Thyroid gland (tissue), 4 donors: ENCODE measurements at regions not wholly inside any gene's neighbourhood (a gene's known extent, or its start where the extent isn't known, plus 50 kb on each side); places are given as distances from the start of the nearest gene placed in this dataset.
"Not testable (repeated sequence)": the region's sequence is repeated elsewhere in the genome, so short reads cannot be mapped to it uniquely, and the experiment has no call there.

Experiments used
- DNase-seq, 2 donors: peaks; one replicate each; pipeline ENCODE4 v3.0.0-alpha.2; 2019
- H3K27ac ChIP-seq, 3 donors: fragments of 200-600 bp; sonication (generic); 1 replicate in 2 of 3; 2 replicates in 1 of 3; pipeline ENCODE4 v1.5.1; 2016 to 2019; ENCODE audit warnings: mild to moderate bottlenecking in 1 of 3, moderate library complexity in 1 of 3
- H3K27me3 ChIP-seq: fragments of 200-600 bp; sonication (generic); one replicate; pipeline ENCODE4 v1.5.1; 2019
- H3K36me3 ChIP-seq, 2 donors: fragments of 200-600 bp; sonication (generic); one replicate each; pipeline ENCODE4 v1.5.1; 2016 to 2019
- H3K4me1 ChIP-seq, 2 donors: fragments of 200-600 bp; sonication (generic); one replicate each; pipeline ENCODE4 v1.5.1; 2017 to 2019
- H3K4me3 ChIP-seq, 3 donors: fragments of 200-600 bp; sonication (generic); replicated peaks in 1 of 3; 1 replicate in 2 of 3; 2 replicates in 1 of 3; pipeline ENCODE4 v1.5.1; 2016; ENCODE audit warnings: mild to moderate bottlenecking in 1 of 3
- H3K9me3 ChIP-seq: fragments of 200-600 bp; sonication (generic); one replicate; pipeline ENCODE4 v1.5.1; 2017
- CTCF ChIP-seq, 6 experiments: fragments of 200-600 bp in 3 of 6; fragments of 450-650 bp in 3 of 6; sonication (generic) in 3 of 6; IDR thresholded peaks; one replicate each; pipeline ENCODE4 v1.5.1; 2016 to 2019; ENCODE audit warnings: antibody characterized with exemption in 6 of 6, mild to moderate bottlenecking in 2 of 6, inconsistent platforms in 1 of 6, moderate library complexity in 1 of 6
- POLR2A ChIP-seq, 2 donors: fragments of 450-650 bp; IDR thresholded peaks; one replicate each; pipeline ENCODE4 v1.6.1; 2017; ENCODE audit warnings: antibody characterized with exemption in 2 of 2, mild to moderate bottlenecking in 2 of 2, moderate library complexity in 1 of 2
- WGBS, 2 donors: methylation state at CpG; one replicate each; pipeline ENCODE4 v1.1.5; 2017; 5-methylcytosine and 5-hydroxymethylcytosine counted together
- intact Hi-C: fragments of 100-400 bp; cut with DNase I; formaldehyde crosslinking; loops from one replicate; pipeline ENCODE4 v1.15.1; 2023

GRCh38 chr10:109735776-109736175 is 187.5 kb downstream of the XPNPEP1 start:
- H3K4me3 ChIP-seq: no peak overlapping the region
- no peaks in the 10 kb centered on the region for H3K4me1 ChIP-seq
- WGBS, 2 donors: 81 to 84% methylated on average over 4 of the region's 4 CpGs
- intact Hi-C loops: no loop called here
- H3K9me3 ChIP-seq: no peaks in the 10 kb centered on the region
- TF ChIP-seq POLR2A (IDR thresholded peaks at IDR 0.05): no peak
- TF ChIP-seq CTCF (IDR thresholded peaks at IDR 0.05): no peak
- no peaks in the 10 kb centered on the region for H3K36me3 ChIP-seq
- no peak overlapping the region for H3K27ac ChIP-seq
- no peak for DNase-seq
- H3K27me3 ChIP-seq: no peaks in the 10 kb centered on the region

GRCh38 chr10:109732254-109732965 is 190.9 kb downstream of the XPNPEP1 start:
- Histone ChIP-seq H3K4me3 (no peak overlapping the region), H3K9me3 (no peaks in the 10 kb centered on the region), H3K4me1 (no peaks in the 10 kb centered on the region), H3K27me3 (no peaks in the 10 kb centered on the region), H3K27ac (no peak overlapping the region), H3K36me3 (no peaks in the 10 kb centered on the region)
- no peak for TF ChIP-seq CTCF (IDR thresholded peaks at IDR 0.05)
- no peak for TF ChIP-seq POLR2A (IDR thresholded peaks at IDR 0.05)
- 89 to 93% methylated on average over 3 of the region's 3 CpGs for WGBS, 2 donors
- DNase-seq: no peak
- intact Hi-C loops: no loop called here

- H3K27me3 ChIP-seq, H3K9me3 ChIP-seq, H3K36me3 ChIP-seq, DNase-seq, intact Hi-C loops, H3K27ac ChIP-seq, H3K4me3 ChIP-seq, H3K4me1 ChIP-seq: not testable (repeated sequence)
- 60 to 77% methylated on average over 4 of the region's 4 CpGs for WGBS, 2 donors
Observed at GRCh38 chr10:109729895-109730294, 193.4 kb downstream of the XPNPEP1 start.

GRCh38 chr10:109727436-109727835 is 195.9 kb downstream of the XPNPEP1 start:
- Histone ChIP-seq H3K4me1 (no peaks in the 10 kb centered on the region), H3K4me3 (no peak overlapping the region), H3K27ac (no peak overlapping the region), H3K36me3 (no peaks in the 10 kb centered on the region), H3K27me3 (no peaks in the 10 kb centered on the region), H3K9me3 (no peaks in the 10 kb centered on the region)
- DNase-seq: no peak
- TF ChIP-seq CTCF (IDR thresholded peaks at IDR 0.05) (no peak), POLR2A (IDR thresholded peaks at IDR 0.05) (no peak)
- intact Hi-C loops: no loop called here
- WGBS, 2 donors: 5 to 13% methylated on average over 1 of the region's 1 CpG

- WGBS, 2 donors: 28 to 34% methylated on average over 2 of the region's 2 CpGs
- H3K27me3 ChIP-seq: no peaks in the 10 kb centered on the region
- no peaks in the 10 kb centered on the region for H3K4me1 ChIP-seq
- no peak overlapping the region for H3K4me3 ChIP-seq
- no peaks in the 10 kb centered on the region for H3K9me3 ChIP-seq
- DNase-seq: no peak
- no peak overlapping the region for H3K27ac ChIP-seq
- TF ChIP-seq POLR2A (IDR thresholded peaks at IDR 0.05): no peak
- TF ChIP-seq CTCF (IDR thresholded peaks at IDR 0.05): no peak
- H3K36me3 ChIP-seq: no peaks in the 10 kb centered on the region
- intact Hi-C loops: no loop called here
Observed at GRCh38 chr10:109726473-109726872, 196.8 kb downstream of the XPNPEP1 start.
